ENCODE measurements at regions not wholly inside any gene's neighbourhood (a gene's known extent, or its start where the extent isn't known, plus 50 kb on each side); places are given as distances from the start of the nearest gene placed in this dataset.
"Not testable (repeated sequence)": the region's sequence is repeated elsewhere in the genome, so short reads cannot be mapped to it uniquely, and the experiment has no call there.

- DNase-seq: no peak
- WGBS (ENCODE audit: insufficient coverage, low coverage, low lambda C conversion rate, missing lambda C conversion rate): 37% methylated on average over 6 of the region's 6 CpGs
Observed at GRCh38 chr20:47921408-47921807, 136.1 kb upstream of the SULF2 start.

GRCh38 chr20:47917549-47918070, 132.3 kb upstream of the SULF2 start:
- H3K4me1 ChIP-seq: no peaks in the 10 kb centered on the region
- intact Hi-C loops (cut with DNase I): no loop called here
- no peak overlapping the region for H3K4me3 ChIP-seq
- ATAC-seq (no peak), DNase-seq (no peak)
- no peak overlapping the region for H3K27ac ChIP-seq
- WGBS (ENCODE audit: insufficient coverage, low coverage, low lambda C conversion rate, missing lambda C conversion rate): 69% methylated on average over 2 of the region's 2 CpGs
- H3K27me3 ChIP-seq: no peaks in the 10 kb centered on the region
- H3K36me3 ChIP-seq: no peaks in the 10 kb centered on the region
- H3K9me3 ChIP-seq: no peaks in the 10 kb centered on the region
- no peak for TF ChIP-seq CTCF (IDR thresholded peaks at IDR 0.05)
- TF ChIP-seq POLR2A (IDR thresholded peaks at IDR 0.05): no peak

More at GRCh38 chr20:47921408-47921807, 136.1 kb upstream of the SULF2 start:
- Histone ChIP-seq H3K27me3 (no peaks in the 10 kb centered on the region), H3K4me3 (no peak overlapping the region), H3K4me1 (no peaks in the 10 kb centered on the region), H3K27ac (no peak overlapping the region), H3K36me3 (no peaks in the 10 kb centered on the region), H3K9me3 (no peaks in the 10 kb centered on the region)
- intact Hi-C loops (cut with DNase I): no loop called here
- no peak for TF ChIP-seq CTCF (IDR thresholded peaks at IDR 0.05)
- no peak for TF ChIP-seq POLR2A (IDR thresholded peaks at IDR 0.05)
- no peak for ATAC-seq

DNA sequence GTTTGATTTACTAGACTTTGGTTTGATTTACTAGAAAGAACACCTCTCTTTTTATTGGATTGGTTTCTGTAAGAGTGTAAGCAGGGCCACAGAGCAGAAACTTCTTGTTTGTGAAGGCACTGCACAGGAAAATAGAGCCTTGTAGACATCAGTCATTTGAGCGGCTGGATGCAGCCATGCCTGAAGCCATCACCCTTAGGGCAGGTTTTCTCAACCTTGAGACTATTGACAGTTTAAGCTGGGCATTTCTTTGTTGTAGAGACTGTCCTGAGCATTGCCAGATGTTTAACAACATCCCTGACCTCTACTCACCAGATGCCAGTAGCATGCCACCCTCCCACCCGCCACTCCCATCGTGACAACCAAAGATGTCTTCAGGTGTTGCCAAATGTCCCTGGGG, 130.2 kb upstream of the SULF2 start:
- TF ChIP-seq CTCF (IDR thresholded peaks at IDR 0.05) (no peak), POLR2A (IDR thresholded peaks at IDR 0.05) (no peak)
- Histone ChIP-seq H3K27ac (no peak overlapping the region), H3K27me3 (no peaks in the 10 kb centered on the region), H3K9me3 (no peaks in the 10 kb centered on the region), H3K36me3 (no peaks in the 10 kb centered on the region), H3K4me3 (no peak overlapping the region), H3K4me1 (no peaks in the 10 kb centered on the region)
- 87% methylated on average over 3 of the region's 3 CpGs for WGBS (ENCODE audit: insufficient coverage, low coverage, low lambda C conversion rate, missing lambda C conversion rate)
- intact Hi-C loops (cut with DNase I): no loop called here
- ATAC-seq (no peak), DNase-seq (no peak)

- H3K36me3 ChIP-seq: no peaks in the 10 kb centered on the region
- H3K4me1 ChIP-seq: no peaks in the 10 kb centered on the region
- 30% methylated on average over 1 of the region's 1 CpG for WGBS (ENCODE audit: insufficient coverage, low coverage, low lambda C conversion rate, missing lambda C conversion rate)
- TF ChIP-seq POLR2A (IDR thresholded peaks at IDR 0.05) (no peak), CTCF (IDR thresholded peaks at IDR 0.05) (no peak)
- ATAC-seq (no peak), DNase-seq (no peak)
- no peak overlapping the region for H3K4me3 ChIP-seq
- no peak overlapping the region for H3K27ac ChIP-seq
- intact Hi-C loops (cut with DNase I): no loop called here
- no peaks in the 10 kb centered on the region for H3K9me3 ChIP-seq
- H3K27me3 ChIP-seq: no peaks in the 10 kb centered on the region
Observed at GRCh38 chr20:47914792-47915191, 129.5 kb upstream of the SULF2 start.

GRCh38 chr20:47912786-47913501, 127.7 kb upstream of the SULF2 start:
- H3K4me3 ChIP-seq; H3K9me3 ChIP-seq; H3K36me3 ChIP-seq; ATAC-seq; intact Hi-C loops (cut with DNase I); DNase-seq; H3K27ac ChIP-seq; H3K4me1 ChIP-seq; H3K27me3 ChIP-seq: not testable (repeated sequence)
- WGBS (ENCODE audit: insufficient coverage, low coverage, low lambda C conversion rate, missing lambda C conversion rate): 59% methylated on average over 11 of the region's 12 CpGs

- intact Hi-C loops (cut with DNase I); H3K4me1 ChIP-seq; H3K36me3 ChIP-seq; H3K9me3 ChIP-seq; H3K27ac ChIP-seq; DNase-seq; H3K27me3 ChIP-seq; H3K4me3 ChIP-seq; ATAC-seq: not testable (repeated sequence)
- WGBS (ENCODE audit: insufficient coverage, low coverage, low lambda C conversion rate, missing lambda C conversion rate): 90% methylated on average over 2 of the region's 8 CpGs
Observed at GRCh38 chr20:47912165-47912564, 126.9 kb upstream of the SULF2 start.

GRCh38 chr20:47909696-47910369, 124.6 kb upstream of the SULF2 start:
- intact Hi-C loops (cut with DNase I); H3K4me1 ChIP-seq; H3K9me3 ChIP-seq; ATAC-seq; DNase-seq; H3K27me3 ChIP-seq; H3K36me3 ChIP-seq; H3K27ac ChIP-seq; H3K4me3 ChIP-seq: not testable (repeated sequence)
- WGBS (ENCODE audit: insufficient coverage, low coverage, low lambda C conversion rate, missing lambda C conversion rate): 67% methylated on average over 5 of the region's 12 CpGs

All from right lobe of liver (tissue), 6 donors.